Keratinocyte (primary cell): ENCODE measurements at regions not wholly inside any gene's neighbourhood (a gene's known extent, or its start where the extent isn't known, plus 50 kb on each side); places are given as distances from the start of the nearest gene placed in this dataset.

Experiments
- DNase-seq: peaks from one replicate; pipeline ENCODE4 v3.0.0-alpha.2; 2011; ENCODE audit warnings: low read depth, missing footprints, low spot score
- FAIRE-seq: peaks from 2 replicates; lab custom pipeline; 2011; peaks lifted over from hg19 to GRCh38; lab: Jason Lieb, UNC
- H2AFZ ChIP-seq: 2 replicates; pipeline ENCODE4 v1.6.0; 2012; ENCODE audit warnings: low read length, control low read depth, inconsistent platforms; ENCODE audit not compliant: control insufficient read depth
- H3K27ac ChIP-seq: 2 replicates; pipeline ENCODE4 v1.5.1; 2011; ENCODE audit warnings: low read length; ENCODE audit not compliant: control insufficient read depth, insufficient read depth
- H3K27me3 ChIP-seq: 3 replicates; pipeline ENCODE4 v1.6.0; 2011; ENCODE audit warnings: low read length; ENCODE audit not compliant: control insufficient read depth, insufficient read depth; ENCODE audit errors: extremely low read depth
- H3K36me3 ChIP-seq, 2 experiments: 2 replicates in 1 of 2; 3 replicates in 1 of 2; pipeline ENCODE4 v1.5.1; 2011; ENCODE audit warnings: low read length in 2 of 2, mild to moderate bottlenecking in 1 of 2; ENCODE audit not compliant: control insufficient read depth in 2 of 2, insufficient read depth in 2 of 2; ENCODE audit errors: extremely low read depth in 1 of 2
- H3K4me1 ChIP-seq: 3 replicates; pipeline ENCODE4 v1.5.1; 2011; ENCODE audit warnings: low read length; ENCODE audit not compliant: control insufficient read depth, insufficient read depth; ENCODE audit errors: extremely low read depth
- H3K4me2 ChIP-seq: 3 replicates; pipeline ENCODE4 v1.6.0; 2011; ENCODE audit warnings: low read depth, low read length; ENCODE audit not compliant: control insufficient read depth, insufficient read depth; ENCODE audit errors: extremely low read depth
- H3K4me3 ChIP-seq, 3 experiments: fragments of 200-600 bp in 1 of 3; sonication (generic) in 1 of 3; 2 replicates in 2 of 3; 3 replicates in 1 of 3; pipeline ENCODE4 v1.5.1; 2011 to 2016; ENCODE audit warnings: low read length in 3 of 3, mild to moderate bottlenecking in 3 of 3, control low read depth in 2 of 3, inconsistent platforms in 1 of 3, low read depth in 1 of 3, mixed read lengths in 1 of 3, mixed run types in 1 of 3, moderate library complexity in 1 of 3; ENCODE audit not compliant: control insufficient read depth in 2 of 3, insufficient read depth in 2 of 3; ENCODE audit errors: extremely low read depth in 1 of 3
- H3K79me2 ChIP-seq: 2 replicates; pipeline ENCODE4 v1.6.0; 2012; ENCODE audit warnings: low read length; ENCODE audit not compliant: control insufficient read depth, insufficient read depth
- H3K9ac ChIP-seq: 3 replicates; pipeline ENCODE4 v1.6.0; 2011; ENCODE audit warnings: low read length; ENCODE audit not compliant: control insufficient read depth, insufficient read depth; ENCODE audit errors: extremely low read depth
- H3K9me1 ChIP-seq: 3 replicates; pipeline ENCODE4 v1.6.0; 2011; ENCODE audit warnings: low read length; ENCODE audit not compliant: control insufficient read depth, insufficient read depth; ENCODE audit errors: extremely low read depth
- H3K9me3 ChIP-seq: 2 replicates; pipeline ENCODE4 v1.5.1; 2012; ENCODE audit warnings: low read depth, low read length; ENCODE audit not compliant: control insufficient read depth
- H4K20me1 ChIP-seq: 3 replicates; pipeline ENCODE4 v1.6.0; 2011; ENCODE audit warnings: low read length; ENCODE audit not compliant: control insufficient read depth, insufficient read depth; ENCODE audit errors: extremely low read depth
- CTCF ChIP-seq, 3 experiments: IDR thresholded peaks in 1 of 3; conservative IDR thresholded peaks in 1 of 3; optimal IDR thresholded peaks in 1 of 3; 2 replicates in 2 of 3; 3 replicates in 1 of 3; pipeline versions ENCODE3 to v1.5.1; 2011; ENCODE audit warnings: low read length in 3 of 3, mild to moderate bottlenecking in 3 of 3, moderate library complexity in 2 of 3, control low read depth in 1 of 3, inconsistent platforms in 1 of 3; ENCODE audit not compliant: insufficient read depth in 2 of 3; ENCODE audit errors: extremely low read depth in 1 of 3
- EZH2 ChIP-seq: IDR thresholded peaks from one replicate; pipeline ENCODE4 v1.6.1; 2012; ENCODE audit warnings: inconsistent platforms, mild to moderate bottlenecking, low read length, moderate library complexity
- dilution Hi-C: fragments of 300-500 bp; cut with MboI; formaldehyde crosslinking; loops from one replicate; pipeline ENCODE4 v1.7.0; 2020; ENCODE audit warnings: low sequenced_read_pairs; ENCODE audit not compliant: extremely low pct_ligation_motif_present

GRCh38 chr4:164301430-164301829, 452.5 kb upstream of the SMIM31 start:
- DNase-seq (no peak), FAIRE-seq (no peak)
- Histone ChIP-seq H3K27ac (no peak overlapping the region), H3K27me3 (no peaks in the 10 kb centered on the region), H3K9me1 (no peaks in the 10 kb centered on the region), H3K9me3 (no peaks in the 10 kb centered on the region), H3K79me2 (no peaks in the 10 kb centered on the region), H2AFZ (no peak overlapping the region), H3K4me2 (no peak overlapping the region), H3K36me3 (no peaks in the 10 kb centered on the region), H3K4me1 (no peaks in the 10 kb centered on the region), H3K9ac (no peak overlapping the region), H4K20me1 (no peaks in the 10 kb centered on the region), H3K4me3 (no peak overlapping the region)
- dilution Hi-C loops = no loop called here
- TF ChIP-seq CTCF (optimal IDR thresholded peaks at IDR 0.05 in 1 of 3, IDR thresholded peaks at IDR 0.05 in 1 of 3, conservative IDR thresholded peaks at IDR 0.05 in 1 of 3; ENCODE audit: extremely low read depth in 1 of 3, insufficient read depth in 2 of 3, low read length in 3 of 3) = no peak
- no peak for TF ChIP-seq EZH2

GRCh38 chr4:164304101-164304639, 449.8 kb upstream of the SMIM31 start:
- no peak overlapping the region for H2AFZ ChIP-seq
- dilution Hi-C loops = no loop called here
- H3K27ac ChIP-seq = no peak overlapping the region
- H4K20me1 ChIP-seq = no peaks in the 10 kb centered on the region
- H3K9ac ChIP-seq = no peak overlapping the region
- H3K4me2 ChIP-seq = no peak overlapping the region
- H3K9me1 ChIP-seq = no peaks in the 10 kb centered on the region
- FAIRE-seq (no peak), DNase-seq (no peak)
- H3K79me2 ChIP-seq = no peaks in the 10 kb centered on the region
- TF ChIP-seq CTCF (optimal IDR thresholded peaks at IDR 0.05 in 1 of 3, IDR thresholded peaks at IDR 0.05 in 1 of 3, conservative IDR thresholded peaks at IDR 0.05 in 1 of 3; ENCODE audit: extremely low read depth in 1 of 3, insufficient read depth in 2 of 3, low read length in 3 of 3) = no peak
- TF ChIP-seq EZH2 = no peak
- H3K4me3 ChIP-seq = no peak overlapping the region
- H3K27me3 ChIP-seq = no peaks in the 10 kb centered on the region
- H3K4me1 ChIP-seq = no peaks in the 10 kb centered on the region
- no peaks in the 10 kb centered on the region for H3K36me3 ChIP-seq
- H3K9me3 ChIP-seq = no peaks in the 10 kb centered on the region
